Tibial nerve (tissue), 3 donors: ENCODE measurements at regions not wholly inside any gene's neighbourhood (a gene's known extent, or its start where the extent isn't known, plus 50 kb on each side); places are given as distances from the start of the nearest gene placed in this dataset.

Experiments
- CTCF ChIP-seq, 5 experiments: fragments of 200-600 bp in 3 of 5; fragments of 450-650 bp in 2 of 5; sonication (generic) in 3 of 5; IDR thresholded peaks; one replicate each; pipeline ENCODE4 v1.5.1; 2016 to 2019; ENCODE audit warnings: antibody characterized with exemption in 5 of 5, mild to moderate bottlenecking in 3 of 5, moderate library complexity in 2 of 5
- POLR2A ChIP-seq, 2 donors: fragments of 450-650 bp; IDR thresholded peaks; one replicate each; pipeline ENCODE4 v1.6.1; 2017; ENCODE audit warnings: antibody characterized with exemption in 2 of 2, mild to moderate bottlenecking in 2 of 2, moderate library complexity in 2 of 2

- TF ChIP-seq CTCF (IDR thresholded peaks at IDR 0.05) (no peak), POLR2A (IDR thresholded peaks at IDR 0.05) (no peak)
Measured at GRCh38 chr3:132980102-132980501, 58.1 kb upstream of the TMEM108 start.
